ENCODE measurements at regions not wholly inside any gene's neighbourhood (a gene's known extent, or its start where the extent isn't known, plus 50 kb on each side); places are given as distances from the start of the nearest gene placed in this dataset.

- TF ChIP-seq EZH2phosphoT487 (IDR thresholded peaks at IDR 0.05) = no peak
- TF ChIP-seq CTCF (IDR thresholded peaks at IDR 0.05) = no peak
Measured at GRCh38 chr2:239494578-239494977, 93.8 kb upstream of the HDAC4 start.

All from neural progenitor cell (in vitro differentiated cells).